MM.1S (cell line): ENCODE measurements at regions not wholly inside any gene's neighbourhood (a gene's known extent, or its start where the extent isn't known, plus 50 kb on each side); places are given as distances from the start of the nearest gene placed in this dataset.

Experiments used
- DNase-seq: peaks from one replicate; pipeline ENCODE4 v3.0.0-alpha.2; 2015
- H2AFZ ChIP-seq: fragments of 300-600 bp; sonication (generic); 2 replicates; pipeline ENCODE4 v1.6.0; 2016; ENCODE audit warnings: antibody characterized with exemption, low read length
- H3F3A ChIP-seq: fragments of 300-600 bp; sonication (generic); 2 replicates; pipeline ENCODE4 v1.6.1; 2016; ENCODE audit warnings: mild to moderate bottlenecking, antibody characterized with exemption, low read length, moderate library complexity, mixed read lengths; ENCODE audit not compliant: insufficient read depth
- H3K27ac ChIP-seq: fragments of 300-600 bp; sonication (generic); 2 replicates; pipeline ENCODE4 v1.5.1; 2016; ENCODE audit warnings: mild to moderate bottlenecking, low read length
- H3K27me3 ChIP-seq: fragments of 300-600 bp; sonication (generic); replicated peaks from 2 replicates; pipeline ENCODE4 v1.6.0; 2016; ENCODE audit warnings: low read length; ENCODE audit not compliant: insufficient read depth
- H3K36me3 ChIP-seq: fragments of 300-600 bp; sonication (generic); replicated peaks from 2 replicates; pipeline ENCODE4 v1.6.1; 2016; ENCODE audit warnings: mild to moderate bottlenecking, low read length, mixed read lengths; ENCODE audit not compliant: insufficient read depth
- H3K4me1 ChIP-seq: fragments of 300-600 bp; sonication (generic); 2 replicates; pipeline ENCODE4 v1.6.1; 2016; ENCODE audit warnings: low read length, mixed read lengths
- H3K4me2 ChIP-seq: fragments of 300-600 bp; sonication (generic); 2 replicates; pipeline ENCODE4 v1.6.0; 2016; ENCODE audit warnings: low read depth, low read length
- H3K4me3 ChIP-seq: fragments of 300-600 bp; sonication (generic); 2 replicates; pipeline ENCODE4 v1.5.1; 2016; ENCODE audit warnings: low read length, mixed read lengths
- H3K79me2 ChIP-seq: fragments of 300-600 bp; sonication (generic); 2 replicates; pipeline ENCODE4 v1.6.1; 2016; ENCODE audit warnings: mixed run types, low read length, mixed read lengths
- H3K9ac ChIP-seq: fragments of 300-600 bp; sonication (generic); 2 replicates; pipeline ENCODE4 v1.6.1; 2016; ENCODE audit warnings: low read length, mixed read lengths
- H3K9me2 ChIP-seq: fragments of 300-600 bp; sonication (generic); replicated peaks from 2 replicates; pipeline ENCODE4 v1.6.1; 2016; ENCODE audit warnings: mild to moderate bottlenecking, low read length, mixed read lengths; ENCODE audit not compliant: insufficient read depth
- H3K9me3 ChIP-seq: fragments of 300-600 bp; sonication (generic); replicated peaks from 2 replicates; pipeline ENCODE4 v1.6.1; 2016; ENCODE audit warnings: mild to moderate bottlenecking, low read length, mixed read lengths; ENCODE audit not compliant: insufficient read depth
- H4K20me1 ChIP-seq: fragments of 300-600 bp; sonication (generic); 2 replicates; pipeline ENCODE4 v1.6.1; 2016; ENCODE audit warnings: mild to moderate bottlenecking, low read length, moderate library complexity, mixed read lengths; ENCODE audit not compliant: insufficient read depth
- CTCF ChIP-seq: fragments of 300-600 bp; sonication (generic); IDR thresholded peaks from 2 replicates; pipeline ENCODE4 v1.5.1; 2016; ENCODE audit warnings: antibody characterized with exemption, low read length, mixed read lengths
- EZH2 ChIP-seq: fragments of 300-600 bp; sonication (generic); optimal IDR thresholded peaks from 2 replicates; pipeline ENCODE3; 2017; ENCODE audit warnings: low read depth, mild to moderate bottlenecking, antibody characterized with exemption, low read length, mixed read lengths
- EZH2phosphoT487 ChIP-seq: fragments of 300-600 bp; sonication (generic); IDR thresholded peaks from 2 replicates; pipeline ENCODE4 v1.6.1; 2018; ENCODE audit warnings: antibody characterized with exemption, low read length

- no peaks in the 10 kb centered on the region; the same call in 1 of the 2 replicates for H3K27me3 ChIP-seq
- no peaks in the 10 kb centered on the region for H3F3A ChIP-seq
- no peaks in the 10 kb centered on the region for H3K9me2 ChIP-seq
- no peaks in the 10 kb centered on the region for H3K9me3 ChIP-seq
- TF ChIP-seq EZH2 (no peak), CTCF (no peak), EZH2phosphoT487 (no peak)
- H3K9ac ChIP-seq = no peak overlapping the region
- no peaks in the 10 kb centered on the region for H3K4me1 ChIP-seq
- H3K27ac ChIP-seq = no peak overlapping the region
- no peaks in the 10 kb centered on the region for H3K79me2 ChIP-seq
- H3K4me2 ChIP-seq = no peak overlapping the region
- H4K20me1 ChIP-seq = no peaks in the 10 kb centered on the region
- no peak overlapping the region for H2AFZ ChIP-seq
- no peaks in the 10 kb centered on the region for H3K36me3 ChIP-seq
- DNase-seq = no peak
- H3K4me3 ChIP-seq = no peak overlapping the region
Measured at GRCh38 chr11:119560961-119561360, 138.0 kb upstream of the THY1 start.

GRCh38 chr11:119560291-119560690, 137.3 kb upstream of the THY1 start:
- Histone ChIP-seq H3K36me3 (no peaks in the 10 kb centered on the region), H3K9me3 (no peaks in the 10 kb centered on the region), H3K4me2 (no peak overlapping the region), H3K4me1 (no peaks in the 10 kb centered on the region), H2AFZ (no peak overlapping the region), H3K27me3 (no peaks in the 10 kb centered on the region; the same call in 1 of the 2 replicates), H3K27ac (no peak overlapping the region), H3K4me3 (no peak overlapping the region), H4K20me1 (no peaks in the 10 kb centered on the region), H3K9me2 (no peaks in the 10 kb centered on the region), H3F3A (no peaks in the 10 kb centered on the region), H3K79me2 (no peaks in the 10 kb centered on the region), H3K9ac (no peak overlapping the region)
- no peak for DNase-seq
- no peak for TF ChIP-seq EZH2phosphoT487
- no peak for TF ChIP-seq CTCF
- TF ChIP-seq EZH2 = no peak

- Histone ChIP-seq H3K36me3 (no peaks in the 10 kb centered on the region), H3F3A (no peaks in the 10 kb centered on the region), H3K9ac (no peak overlapping the region), H3K9me2 (no peaks in the 10 kb centered on the region), H3K9me3 (no peaks in the 10 kb centered on the region), H3K4me3 (no peak overlapping the region), H3K27me3 (no peaks in the 10 kb centered on the region), H4K20me1 (no peaks in the 10 kb centered on the region), H3K79me2 (no peaks in the 10 kb centered on the region), H3K4me2 (no peak overlapping the region), H3K27ac (no peak overlapping the region), H3K4me1 (no peaks in the 10 kb centered on the region), H2AFZ (no peak overlapping the region)
- no peak for DNase-seq
- TF ChIP-seq EZH2phosphoT487 = no peak
- no peak for TF ChIP-seq EZH2
- TF ChIP-seq CTCF = no peak
Measured at GRCh38 chr11:119552106-119552485, 129.1 kb upstream of the THY1 start.
